Cerebellar cortex (tissue), 1 donor: ENCODE measurements at regions not wholly inside any gene's neighbourhood (a gene's known extent, or its start where the extent isn't known, plus 50 kb on each side); places are given as distances from the start of the nearest gene placed in this dataset.
"Not testable (repeated sequence)": the region's sequence is repeated elsewhere in the genome, so short reads cannot be mapped to it uniquely, and the experiment has no call there.

Source experiments
- DNase-seq: peaks from one replicate; pipeline ENCODE4 v3.0.0-alpha.2; 2015; ENCODE audit warnings: low spot score

DNA sequence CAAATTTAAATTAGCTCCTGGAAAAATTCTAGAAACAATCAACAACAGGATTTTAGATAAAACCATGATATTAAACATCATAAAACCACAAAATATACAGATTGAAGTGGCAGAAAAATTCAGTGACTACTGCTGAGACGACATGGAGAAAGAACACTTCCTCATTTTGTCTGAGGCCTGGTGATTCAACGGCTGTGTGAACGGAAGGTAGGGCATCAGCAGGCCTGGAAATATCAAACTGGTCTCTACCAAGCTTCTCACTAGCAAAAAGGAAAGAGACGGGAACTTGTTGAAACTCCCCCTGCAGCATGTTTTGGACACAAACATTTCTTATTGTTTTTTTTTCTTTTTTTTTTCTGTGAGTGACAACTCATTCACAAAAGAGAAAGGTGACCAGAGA is 58.0 kb upstream of the AHI1 start:
- DNase-seq, result no peak

DNA sequence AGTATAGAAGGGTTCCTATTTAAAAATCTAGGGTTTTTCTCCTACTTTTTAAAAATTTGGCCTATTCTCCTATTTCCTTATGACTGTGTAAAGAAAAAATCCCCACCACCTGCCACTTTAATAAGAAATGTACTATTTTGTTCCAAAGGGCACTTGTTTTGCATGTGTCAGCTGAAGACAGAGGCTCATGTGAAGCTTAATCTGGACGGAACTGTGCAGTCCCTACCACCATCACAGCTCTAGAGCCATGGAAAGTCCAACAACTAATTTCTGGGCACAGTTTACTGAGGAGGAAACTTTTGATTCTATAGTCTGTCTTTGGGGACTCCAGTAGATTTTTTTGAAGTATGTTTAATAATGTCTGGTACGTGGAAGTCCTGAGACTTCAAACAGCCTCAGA is 60.0 kb upstream of the AHI1 start:
- DNase-seq, result no peak

DNA sequence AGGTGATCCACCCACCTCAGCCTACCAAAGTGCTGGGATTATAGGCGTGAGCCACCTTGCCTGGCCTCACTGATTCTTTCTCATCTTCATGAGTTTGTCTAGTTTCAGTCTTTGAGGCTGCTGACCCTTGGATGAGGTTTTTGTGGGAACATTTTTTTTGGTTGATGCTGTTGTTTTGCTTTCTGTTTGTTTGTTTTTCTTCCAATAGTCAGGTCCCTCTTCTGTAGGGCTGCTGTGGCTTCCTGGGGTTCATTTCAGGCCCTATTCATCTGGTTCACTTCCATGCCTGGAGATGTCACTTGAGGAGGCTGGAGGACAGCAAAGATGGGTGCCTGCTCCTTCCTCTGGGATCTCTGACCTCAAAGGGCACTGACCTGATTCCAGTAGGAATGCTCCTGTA is 68.1 kb upstream of the AHI1 start:
- DNase-seq, result not testable (repeated sequence)

DNA sequence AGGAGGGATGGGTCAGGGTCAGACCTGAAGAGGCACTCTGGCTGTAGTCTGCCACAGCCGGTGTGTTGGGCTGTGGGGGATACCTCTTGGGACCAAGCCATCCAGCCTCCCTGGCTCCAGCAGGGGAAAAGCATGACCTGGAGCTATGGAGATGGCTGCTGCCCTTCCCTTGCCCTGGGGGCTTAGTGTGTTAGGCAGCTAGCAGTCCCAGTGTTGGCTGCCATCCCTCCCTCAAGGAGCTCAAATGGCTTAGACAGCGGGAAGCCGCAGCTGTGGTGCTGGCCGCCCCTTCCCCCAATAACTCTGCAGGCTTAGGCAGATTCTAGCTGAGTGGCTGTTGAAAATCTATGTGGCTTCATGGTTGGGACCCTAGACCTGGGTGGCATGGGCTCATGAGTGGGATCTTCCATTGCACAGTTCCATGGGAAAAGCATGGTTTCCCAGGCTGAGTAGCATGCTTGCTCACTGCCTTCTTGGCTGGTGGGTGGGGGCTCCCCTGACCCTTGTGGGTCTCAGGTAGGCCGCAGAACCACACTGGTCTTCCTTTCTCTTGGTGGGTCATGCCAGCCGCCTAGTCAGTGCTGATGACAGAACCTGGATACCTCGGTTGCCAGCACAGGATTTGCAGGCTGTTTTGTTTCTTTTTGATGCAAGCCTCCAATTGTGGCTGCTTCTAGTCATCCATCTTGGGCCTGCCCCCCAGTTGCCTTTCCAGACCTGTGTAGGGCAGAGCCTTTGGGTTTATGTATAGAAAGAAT is 69.0 kb upstream of the AHI1 start:
- DNase-seq, result no peak

DNA sequence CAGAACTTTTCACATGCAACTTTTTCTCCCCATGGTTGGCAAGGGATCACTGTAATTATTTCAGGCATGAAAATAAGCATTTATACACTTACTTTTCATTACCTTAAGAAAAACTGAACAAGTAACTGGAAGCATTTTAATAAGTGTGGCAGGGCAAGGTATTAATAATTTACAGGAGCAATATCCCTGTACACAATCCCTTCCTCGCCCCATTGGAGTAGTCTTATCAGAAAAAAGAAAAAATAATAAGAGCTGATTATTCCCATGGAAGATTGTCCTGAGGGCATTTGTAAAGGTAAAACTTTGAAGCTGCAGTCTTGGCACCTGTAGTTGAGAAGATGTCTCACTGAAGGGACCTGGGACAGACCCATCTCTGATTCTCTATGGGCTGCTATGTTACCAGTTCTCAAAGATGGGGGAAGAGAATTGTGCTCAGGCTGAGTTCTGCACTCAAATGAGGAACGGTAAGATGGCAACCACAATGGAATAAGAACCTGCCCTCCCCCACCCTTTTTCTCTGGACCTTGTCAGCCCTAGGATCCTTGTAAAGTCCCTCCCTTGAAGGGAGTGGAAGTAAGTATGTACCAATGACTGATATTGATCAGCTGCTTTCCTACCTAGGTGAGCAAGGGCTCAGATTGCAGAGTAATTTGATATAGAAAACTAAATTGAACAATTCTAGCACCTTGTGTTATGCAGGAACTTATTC is 70.0 kb upstream of the AHI1 start:
- DNase-seq, result no peak

DNA sequence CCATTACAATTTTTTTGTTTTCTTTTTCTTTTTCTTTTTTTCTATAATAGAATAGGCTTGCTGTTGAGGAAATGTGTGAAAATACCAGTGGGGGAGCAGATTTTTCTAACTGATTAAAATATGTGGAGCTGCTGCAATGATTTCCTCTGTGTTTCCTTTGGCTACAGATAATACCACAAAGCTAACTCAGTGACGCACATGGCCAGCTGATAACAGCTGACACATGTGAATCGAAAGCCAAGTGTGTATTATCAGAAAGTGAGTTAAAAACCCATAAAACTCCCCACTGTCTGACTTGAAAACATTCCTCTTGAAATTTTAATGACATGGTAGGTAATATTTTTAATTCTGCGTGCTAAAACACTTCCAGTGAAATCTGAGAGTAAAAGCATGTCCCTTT is 70.8 kb upstream of the AHI1 start:
- no peak for DNase-seq

DNA sequence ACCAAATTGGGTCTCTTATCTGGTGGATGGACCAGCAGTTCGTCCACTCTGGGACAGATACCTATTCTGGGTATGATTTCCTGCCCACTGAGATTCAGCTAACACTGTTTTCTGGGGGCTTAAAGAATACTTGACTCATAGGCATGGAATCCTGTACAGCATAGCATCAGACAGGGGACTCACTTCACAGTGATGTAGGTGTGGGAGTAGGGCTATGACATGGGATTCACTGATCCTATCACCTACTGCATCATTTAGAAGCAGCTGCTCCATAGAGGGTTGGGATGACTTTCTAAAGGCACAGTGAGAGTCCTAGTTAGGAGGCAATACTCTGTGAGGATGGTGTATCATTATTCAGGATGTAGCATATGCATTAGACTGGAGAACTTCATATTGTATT is 74.5 kb upstream of the AHI1 start:
- DNase-seq, result no peak

DNA sequence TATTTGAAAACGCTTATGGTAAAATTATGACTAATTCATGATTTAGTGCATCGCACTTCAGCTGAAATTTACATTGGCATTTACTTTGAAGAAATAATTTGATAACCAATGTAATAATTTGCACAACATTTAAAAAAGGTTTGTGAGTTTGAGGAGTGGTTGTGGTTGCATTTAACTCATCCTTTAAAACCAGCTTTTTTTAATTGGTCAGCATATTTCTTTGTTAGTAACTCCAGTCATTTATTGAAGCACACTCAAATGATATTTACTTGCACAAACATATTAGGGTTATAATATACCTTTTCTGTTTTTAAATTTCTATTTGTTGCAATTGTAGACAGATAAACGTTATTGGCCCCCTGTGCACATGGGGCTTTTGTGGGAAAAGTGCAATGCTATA is 78.1 kb upstream of the AHI1 start:
- no peak for DNase-seq

DNA sequence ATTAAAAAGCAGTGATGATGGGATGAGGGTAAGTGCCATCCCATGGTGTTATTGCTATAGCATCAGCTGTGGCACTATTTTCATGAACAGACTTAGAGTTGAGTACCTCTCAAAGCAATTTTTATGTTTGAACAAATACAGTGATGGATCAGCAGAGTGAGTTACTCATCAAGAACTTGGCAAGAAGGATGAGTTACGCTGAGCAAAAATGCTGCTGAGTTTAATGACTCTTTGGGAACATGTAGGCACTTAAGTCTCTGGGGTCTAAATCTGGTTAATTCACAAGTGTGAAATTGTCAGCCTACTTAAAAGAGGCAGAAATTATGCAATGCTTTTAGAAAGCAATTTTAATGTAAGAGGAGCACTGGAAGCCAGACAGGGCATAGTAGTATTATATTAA is 78.5 kb upstream of the AHI1 start:
- DNase-seq, result no peak

DNA sequence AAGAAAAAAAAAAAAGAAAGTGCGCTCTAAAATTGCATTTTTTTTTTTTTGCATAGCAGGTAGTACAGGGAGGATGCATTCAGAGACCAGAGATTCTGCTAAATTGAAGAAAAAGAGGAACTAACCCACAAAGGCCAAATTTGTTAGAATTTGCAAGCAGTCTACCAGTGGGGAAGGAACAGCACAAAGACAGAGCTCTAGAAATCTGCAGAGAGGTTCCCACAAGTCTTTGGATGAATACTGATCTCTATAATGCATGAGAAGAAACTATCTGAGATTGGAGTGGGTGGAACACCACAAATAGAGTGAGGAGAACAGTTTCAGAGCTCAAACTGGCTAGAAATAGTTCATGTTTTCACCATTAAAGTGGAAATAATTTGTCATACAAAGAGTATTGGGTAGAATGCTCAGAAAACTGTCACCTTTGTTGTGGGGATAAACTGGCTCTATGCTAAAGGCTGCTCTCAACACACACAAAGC is 79.6 kb upstream of the AHI1 start:
- DNase-seq, result no peak

DNA sequence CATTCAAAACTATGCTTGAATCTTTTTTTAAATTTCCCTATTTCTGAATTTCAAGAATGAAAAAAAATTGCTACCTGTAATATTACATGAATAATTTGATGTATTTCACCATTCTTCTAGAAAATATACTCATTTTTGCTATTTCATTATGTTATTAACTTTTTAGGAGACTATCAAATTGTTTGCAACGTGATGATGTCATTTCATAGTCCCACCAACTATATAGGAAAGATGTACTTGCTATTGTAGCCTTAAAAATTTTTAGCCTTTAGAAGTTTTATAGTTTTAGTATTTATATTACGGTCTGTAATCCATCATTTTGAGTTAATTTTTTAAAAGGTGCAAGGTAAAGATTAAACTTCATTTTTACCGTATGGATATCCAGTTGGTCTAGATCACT is 81.4 kb upstream of the AHI1 start:
- no peak for DNase-seq

DNA sequence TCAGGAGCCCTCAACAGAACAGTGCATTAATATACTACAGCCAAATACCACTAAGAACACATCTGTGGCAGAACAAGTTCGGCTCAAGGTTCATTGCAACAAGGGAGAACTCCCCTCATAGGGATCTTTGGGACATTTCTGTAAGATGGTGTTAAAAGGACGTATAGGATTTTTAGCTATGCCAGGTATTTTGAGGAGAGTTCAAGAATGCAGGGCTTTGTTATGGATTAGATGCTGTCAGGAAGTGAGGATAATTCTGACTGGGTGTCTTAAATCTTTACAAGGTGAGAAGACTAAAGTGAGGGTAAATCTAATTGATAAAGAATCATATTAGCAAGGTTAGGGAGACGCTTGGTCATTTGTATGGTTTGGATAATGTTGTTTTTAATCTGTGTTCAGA is 83.7 kb upstream of the AHI1 start:
- no peak for DNase-seq

DNA sequence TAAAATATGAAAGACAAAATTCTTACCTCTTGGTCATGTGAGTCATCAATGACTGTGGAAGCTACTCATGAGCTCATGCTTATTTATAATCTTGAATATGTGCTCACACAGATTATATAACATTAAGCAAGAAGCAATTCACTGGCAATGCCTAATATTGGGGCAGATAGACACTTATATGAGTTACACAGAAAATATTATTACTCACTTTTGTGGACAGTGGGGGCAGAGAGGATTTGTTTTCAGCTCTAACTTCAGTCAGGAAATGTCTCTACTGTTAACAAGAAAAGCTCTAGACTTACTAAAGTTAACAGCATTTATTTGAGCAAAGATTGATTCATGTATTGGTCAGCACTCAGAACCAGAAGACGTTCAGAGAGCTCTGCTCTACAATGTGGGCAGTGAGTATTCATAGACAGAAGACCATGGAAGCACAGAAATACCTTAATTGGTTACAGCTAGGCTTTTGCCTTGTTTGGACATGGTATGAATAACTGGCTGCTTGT is 85.8 kb upstream of the AHI1 start:
- no peak for DNase-seq

DNA sequence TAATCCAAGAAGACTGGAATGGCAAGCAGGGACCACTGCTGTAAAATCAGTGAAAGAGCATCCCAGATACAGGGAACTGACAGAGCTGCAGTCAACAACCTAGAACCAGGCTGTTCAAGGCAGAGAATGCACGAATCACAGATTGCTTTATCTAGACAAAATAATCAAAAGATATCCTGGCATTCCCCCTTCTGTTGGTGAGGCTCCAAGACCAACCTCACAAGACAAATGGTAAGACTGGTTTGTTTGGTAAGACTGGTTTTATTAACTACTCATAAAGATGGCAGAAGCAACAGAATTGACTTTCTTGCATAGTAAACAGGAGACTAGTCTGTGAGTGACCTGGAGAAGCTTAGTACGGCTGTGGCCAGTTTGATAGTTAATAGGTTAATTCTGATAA is 88.8 kb upstream of the AHI1 start:
- no peak for DNase-seq

DNA sequence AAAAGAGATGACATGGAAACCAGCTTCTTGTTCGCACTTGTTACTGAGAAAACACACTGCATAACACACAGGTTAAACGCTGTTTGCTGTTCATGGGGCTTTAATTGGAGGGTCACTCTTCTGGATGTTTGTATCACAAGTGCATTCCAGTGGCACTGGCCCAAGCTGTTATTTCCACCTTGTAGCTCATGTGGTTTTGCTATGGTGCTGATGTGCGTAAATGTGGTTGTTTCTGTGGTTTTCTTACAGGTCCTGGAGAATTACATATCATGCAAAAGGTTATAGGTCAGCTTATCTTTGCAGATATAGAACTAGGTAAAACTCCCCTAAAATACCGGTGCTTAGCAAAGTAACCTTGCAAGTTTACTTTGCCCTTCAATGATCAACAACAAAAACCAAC is 89.3 kb upstream of the AHI1 start:
- no peak for DNase-seq

DNA sequence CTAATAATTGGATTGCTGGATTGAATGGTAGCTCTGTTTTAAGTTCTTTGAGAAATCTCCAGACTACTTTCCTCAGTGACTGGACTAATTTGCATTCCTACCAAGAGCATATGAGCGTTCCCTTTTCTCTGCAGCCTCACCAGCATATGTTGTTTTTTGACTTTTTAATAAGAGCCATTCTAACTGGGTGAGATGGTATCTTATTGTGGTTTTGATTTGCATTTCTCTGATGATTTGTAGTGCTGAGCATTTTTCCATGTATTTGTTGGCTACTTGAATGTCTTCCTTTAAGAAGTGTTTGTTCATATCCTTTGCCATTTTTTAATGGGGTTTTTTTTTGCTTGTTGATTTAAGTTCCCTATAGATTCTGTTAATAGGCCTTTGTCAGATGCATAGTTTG is 94.7 kb upstream of the AHI1 start:
- no peak for DNase-seq

DNA sequence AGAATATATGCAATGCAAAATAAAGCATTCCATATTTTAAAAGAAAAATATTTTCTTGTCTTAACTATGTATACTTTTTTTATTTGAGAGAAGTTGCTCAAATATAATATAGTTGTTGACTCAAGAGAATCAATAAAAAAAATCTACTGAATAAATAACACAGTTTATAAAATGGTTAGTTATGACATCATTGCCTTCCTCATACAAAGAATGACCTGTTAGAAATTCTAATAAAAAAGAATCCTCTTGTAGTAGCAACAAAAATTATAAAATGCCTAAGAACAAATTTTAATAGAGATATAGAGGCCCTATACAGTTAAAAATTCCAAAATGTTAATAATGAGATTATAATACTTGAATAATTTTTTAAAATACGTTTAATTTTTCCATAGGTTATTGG is 96.5 kb upstream of the AHI1 start:
- DNase-seq, result no peak

DNA sequence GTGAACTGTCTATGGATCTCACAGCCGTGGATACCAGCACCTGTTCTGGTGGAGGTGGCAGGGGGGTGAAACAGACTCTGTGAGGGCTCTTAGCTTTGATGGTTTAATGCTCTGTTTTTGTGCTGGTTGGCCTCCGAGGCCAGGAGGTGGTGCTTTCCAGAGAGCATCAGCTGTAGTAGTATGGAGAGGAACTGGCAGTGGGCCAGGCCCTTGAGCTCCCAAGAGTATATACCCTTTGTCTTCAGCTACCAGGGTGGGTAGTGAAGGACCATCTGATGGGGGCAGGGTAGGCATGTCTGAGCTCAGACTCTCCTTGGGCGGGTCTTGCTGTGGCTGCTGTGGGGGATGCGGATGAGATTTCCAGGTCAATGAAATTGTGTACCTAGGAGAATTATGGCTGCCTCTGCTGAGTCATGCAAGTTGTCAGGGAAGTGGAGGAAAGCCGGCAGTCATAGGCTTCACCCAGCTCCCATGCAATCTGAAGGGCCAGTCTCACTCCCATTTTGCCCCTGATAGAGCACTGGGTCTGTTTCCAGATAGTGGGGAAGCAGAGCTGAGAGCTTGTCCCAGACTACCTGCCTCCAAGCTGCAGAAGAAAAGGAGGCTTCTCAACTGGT is 102.7 kb upstream of the AHI1 start:
- DNase-seq, result no peak

DNA sequence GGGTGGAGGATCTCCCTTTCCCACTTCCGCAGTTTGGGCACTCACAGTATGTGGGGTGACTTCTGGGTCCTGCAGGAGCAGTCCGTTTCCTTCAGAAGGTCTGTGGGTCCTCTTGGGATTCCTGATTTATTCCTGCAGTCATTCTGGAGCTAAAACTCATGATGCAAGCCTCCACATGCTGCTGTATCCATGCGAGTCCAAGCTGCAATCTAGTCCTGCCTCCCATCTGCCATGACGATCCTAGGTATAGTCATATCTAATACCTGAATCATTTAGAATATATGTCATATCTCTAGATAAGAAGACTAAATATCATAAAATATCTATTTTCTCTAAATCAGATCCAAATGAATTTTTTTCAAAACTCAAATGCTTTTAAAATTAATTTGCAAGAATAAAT is 103.4 kb upstream of the AHI1 start:
- no peak for DNase-seq

DNA sequence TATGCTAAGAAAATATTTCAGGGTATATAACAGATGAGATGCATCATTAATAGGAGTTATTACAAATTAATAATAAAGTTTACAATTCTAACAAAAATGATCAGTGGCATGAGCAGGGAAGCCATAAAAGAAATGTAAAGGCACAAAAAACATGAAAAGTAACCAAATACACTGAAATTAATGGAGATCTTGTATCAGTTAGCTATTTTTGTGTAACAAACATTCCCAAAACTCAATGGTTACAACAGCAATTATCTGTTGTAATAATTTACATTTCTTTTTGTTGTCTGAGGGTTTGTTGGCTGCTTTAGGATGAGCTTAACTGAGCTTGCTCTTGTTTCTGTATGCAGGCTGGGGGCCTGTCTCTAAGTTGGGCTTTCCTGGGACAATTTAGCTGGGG is 104.3 kb upstream of the AHI1 start:
- no peak for DNase-seq

DNA sequence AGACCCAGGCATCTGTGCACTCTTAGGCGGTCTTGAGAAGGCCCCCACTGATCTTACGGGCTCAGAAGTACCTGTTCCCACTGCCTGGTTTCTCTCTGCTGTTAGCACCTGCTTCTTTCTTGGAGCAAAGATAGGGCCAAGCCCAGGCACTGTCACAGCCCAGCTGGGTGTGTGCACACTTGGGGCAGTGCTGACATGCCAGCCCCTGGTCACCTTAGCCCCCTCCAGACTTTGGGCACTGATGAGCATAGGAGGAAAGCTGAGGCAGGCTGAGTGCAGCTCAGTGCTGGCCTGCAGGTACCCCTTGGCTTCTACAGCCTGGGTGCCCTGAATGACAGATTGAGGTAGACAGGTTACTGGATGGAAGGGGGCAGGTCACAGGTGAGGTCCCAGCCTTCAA is 105.7 kb upstream of the AHI1 start:
- DNase-seq, result no peak

DNA sequence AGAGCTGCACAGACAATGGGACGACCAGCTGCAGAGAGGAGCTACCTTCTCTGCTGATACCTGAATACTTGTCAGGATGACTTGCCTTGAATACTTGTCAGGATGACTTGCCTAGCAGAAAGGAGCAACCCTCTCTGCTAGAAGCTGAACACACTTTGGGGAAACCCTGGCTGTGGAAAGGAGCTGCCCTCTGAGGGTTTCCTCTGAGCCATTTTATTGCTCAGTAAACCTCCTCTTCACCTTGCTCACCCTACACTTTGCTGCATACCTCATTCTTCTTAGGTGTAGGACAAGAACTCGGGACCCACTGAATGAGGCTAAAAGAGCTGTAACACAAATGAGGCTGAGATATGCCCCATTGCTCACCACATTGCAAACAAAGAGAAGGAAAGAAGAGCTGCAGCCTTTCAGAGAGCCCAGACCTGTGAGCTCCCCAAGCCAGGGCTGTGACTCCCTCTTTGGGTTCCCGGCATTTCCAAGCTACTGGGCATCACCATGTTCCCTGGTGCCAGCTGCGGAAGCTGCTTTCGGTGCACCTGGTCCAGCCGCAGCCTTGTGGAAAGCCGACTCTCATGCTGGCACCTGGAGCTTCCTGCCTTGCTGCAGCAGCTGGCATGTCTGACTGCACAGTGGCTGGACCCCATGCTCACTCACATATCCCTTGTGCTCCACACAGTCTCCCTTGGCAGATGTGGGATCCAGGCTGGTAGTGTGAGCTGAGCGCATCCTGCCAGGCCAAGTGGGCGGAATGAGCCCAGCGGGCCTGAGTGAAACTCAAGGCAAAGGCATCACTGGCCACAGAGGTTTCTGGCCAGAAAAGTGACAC is 106.7 kb upstream of the AHI1 start:
- no peak for DNase-seq
